ENCODE measurements at regions not wholly inside any gene's neighbourhood (a gene's known extent, or its start where the extent isn't known, plus 50 kb on each side); places are given as distances from the start of the nearest gene placed in this dataset.

DNA sequence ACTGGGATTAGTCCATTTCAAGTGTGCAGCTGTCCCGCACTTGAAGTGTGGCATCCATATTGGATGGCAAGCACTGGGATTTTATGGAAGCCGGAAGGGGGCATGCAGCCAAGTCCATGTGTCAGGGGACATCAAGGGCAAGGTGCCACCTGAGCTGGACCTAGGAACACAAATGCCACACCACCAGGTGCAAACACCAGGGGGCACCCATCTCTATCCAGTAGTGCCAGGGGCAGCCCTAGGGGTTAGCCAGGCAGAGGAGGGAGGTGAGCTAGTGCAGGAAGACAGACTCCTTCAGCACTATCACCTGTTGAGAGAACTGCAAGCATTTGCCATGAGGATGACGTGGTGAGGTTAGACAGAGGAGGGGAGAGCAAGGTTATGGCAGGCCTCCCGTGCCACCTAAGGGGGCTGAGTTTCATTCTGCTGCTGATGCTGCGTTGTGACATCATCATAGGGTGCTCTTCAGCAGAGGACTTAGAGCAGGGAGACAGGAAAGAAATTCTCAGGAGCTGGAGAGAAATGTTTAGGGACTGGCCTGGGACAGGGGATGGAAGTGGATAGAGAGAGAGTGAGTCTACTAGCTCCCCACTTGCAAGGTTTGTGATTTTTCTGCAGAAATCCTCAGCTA lies 192.6 kb upstream of the SLC24A3 start:
- Histone ChIP-seq H3K9me3 (ENCODE audit: insufficient read depth in 2 of 2, low read depth in 1 of 2, low read length in 1 of 2) (peaks cover 0 to 3% of the 10 kb centered on the region in 2 experiments; a peak in 1 of 4 replicates), H2BK15ac (ENCODE audit: low read length) (no peak overlapping the region), H2BK20ac (ENCODE audit: low read length) (no peak overlapping the region), H4K20me1 (replicated peaks in 1 of 2; ENCODE audit: control insufficient read depth in 1 of 2, insufficient read depth in 2 of 2, low read length in 2 of 2) (no peaks in the 10 kb centered on the region), H3K56ac (replicated peaks; ENCODE audit: insufficient read length, low read depth, low read length) (no peak overlapping the region), H3K4me1 (replicated peaks in 1 of 4; ENCODE audit: control insufficient read depth in 3 of 4, insufficient read depth in 4 of 4, low read length in 3 of 4) (peaks cover 0 to 3% (median under 1%) of the 10 kb centered on the region in 4 experiments; a peak in 3 of 7 replicates), H3K23ac (ENCODE audit: insufficient read length) (no peak overlapping the region), H2AK5ac (ENCODE audit: low read depth, low read length) (no peak overlapping the region), H3K79me1 (ENCODE audit: low read depth, low read length) (no peaks in the 10 kb centered on the region), H3K4me2 (ENCODE audit: insufficient read depth in 1 of 2, low read depth in 2 of 2, low read length in 2 of 2) (no peak overlapping the region), H3K9ac (replicated peaks in 1 of 4; ENCODE audit: extremely low read depth in 1 of 4, low read depth in 3 of 4, low read length in 3 of 4) (no peak overlapping the region), H3K36me3 (ENCODE audit: control insufficient read depth in 2 of 4, insufficient read depth in 4 of 4, low read length in 3 of 4) (no peaks in the 10 kb centered on the region), H4K91ac (replicated peaks; ENCODE audit: insufficient read length, low read length) (no peak overlapping the region), H3K79me2 (ENCODE audit: control insufficient read depth in 1 of 2, insufficient read depth in 2 of 2, low read length in 2 of 2) (no peaks in the 10 kb centered on the region), H2BK5ac (ENCODE audit: low read depth, low read length) (no peak overlapping the region), H3K18ac (ENCODE audit: extremely low read depth, low read length) (no peak overlapping the region), H2BK120ac (replicated peaks; ENCODE audit: low read depth, low read length) (no peak overlapping the region), H4K8ac (ENCODE audit: extremely low read depth, insufficient read depth, low read length) (no peak overlapping the region), H3K27me3 (replicated peaks in 1 of 4; ENCODE audit: control insufficient read depth in 3 of 4, extremely low read depth in 1 of 4, insufficient read depth in 3 of 4, low read length in 3 of 4) (no peaks in the 10 kb centered on the region), H3K27ac (ENCODE audit: low read depth, low read length) (no peak overlapping the region), H3K14ac (ENCODE audit: insufficient read length) (no peak overlapping the region), H4K5ac (ENCODE audit: insufficient read length, low read depth, low read length) (no peak overlapping the region), H2BK12ac (ENCODE audit: low read depth, low read length) (no peak overlapping the region), H2AFZ (ENCODE audit: low read length) (no peak overlapping the region), H3K4me3 (ENCODE audit: extremely low read depth in 1 of 4, insufficient read depth in 2 of 4, low read depth in 3 of 4, low read length in 4 of 4) (no peak overlapping the region), H3K23me2 (ENCODE audit: low read depth, low read length) (no peaks in the 10 kb centered on the region), H3K4ac (replicated peaks; ENCODE audit: insufficient read length, low read depth, low read length) (no peak overlapping the region)
- 88% methylated on average over 5 of the region's 5 CpGs; no CpG with 5 or more reads in 1 of the 2 experiments for WGBS, 2 experiments (ENCODE audit: extremely low coverage in 1 of 2, insufficient coverage in 1 of 2, insufficient read length in 1 of 2, insufficient replicate concordance in 2 of 2, low coverage in 1 of 2, low lambda C conversion rate in 2 of 2, missing lambda C conversion rate in 1 of 2)
- FAIRE-seq (no peak), DNase-seq (ENCODE audit: low read depth in 1 of 2, low spot score in 2 of 2) (peak in 1 of 2 experiments; percentile 26)
- CTCF ChIA-PET (ENCODE audit: partially characterized antibody), result interaction anchor here (0.6 to 2.5 kb wide), 5 partner anchors 16 to 369 kb away, joined by 3 to 11 read pairs (median 3); no protein-coding TSS in a partner anchor
- POLR2A ChIA-PET (ENCODE audit: partially characterized antibody), result no interaction called here
- TF ChIP-seq, protein P1, sequence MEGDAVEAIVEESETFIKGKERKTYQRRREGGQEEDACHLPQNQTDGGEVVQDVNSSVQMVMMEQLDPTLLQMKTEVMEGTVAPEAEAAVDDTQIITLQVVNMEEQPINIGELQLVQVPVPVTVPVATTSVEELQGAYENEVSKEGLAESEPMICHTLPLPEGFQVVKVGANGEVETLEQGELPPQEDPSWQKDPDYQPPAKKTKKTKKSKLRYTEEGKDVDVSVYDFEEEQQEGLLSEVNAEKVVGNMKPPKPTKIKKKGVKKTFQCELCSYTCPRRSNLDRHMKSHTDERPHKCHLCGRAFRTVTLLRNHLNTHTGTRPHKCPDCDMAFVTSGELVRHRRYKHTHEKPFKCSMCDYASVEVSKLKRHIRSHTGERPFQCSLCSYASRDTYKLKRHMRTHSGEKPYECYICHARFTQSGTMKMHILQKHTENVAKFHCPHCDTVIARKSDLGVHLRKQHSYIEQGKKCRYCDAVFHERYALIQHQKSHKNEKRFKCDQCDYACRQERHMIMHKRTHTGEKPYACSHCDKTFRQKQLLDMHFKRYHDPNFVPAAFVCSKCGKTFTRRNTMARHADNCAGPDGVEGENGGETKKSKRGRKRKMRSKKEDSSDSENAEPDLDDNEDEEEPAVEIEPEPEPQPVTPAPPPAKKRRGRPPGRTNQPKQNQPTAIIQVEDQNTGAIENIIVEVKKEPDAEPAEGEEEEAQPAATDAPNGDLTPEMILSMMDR (IDR thresholded peaks at IDR 0.05; ENCODE audit: control extremely low read depth in 1 of 3, insufficient read depth in 1 of 3, low read depth in 1 of 3, low read length in 3 of 3), result peak in 2 of 3 experiments; percentile 3 to 24; a peak in 2 of 4 replicates
- TF ChIP-seq RXRA (IDR thresholded peaks at IDR 0.05; ENCODE audit: insufficient read depth, low read depth, low read length), result no peak

All from H1 (cell line).